MM.1S (cell line): ENCODE measurements at regions not wholly inside any gene's neighbourhood (a gene's known extent, or its start where the extent isn't known, plus 50 kb on each side); places are given as distances from the start of the nearest gene placed in this dataset.
A peak's percentile ranks its signal among the peaks of the same experiment; 100 is the strongest.

Source experiments
- DNase-seq: peaks from one replicate; pipeline ENCODE4 v3.0.0-alpha.2; 2015
- H2AFZ ChIP-seq: fragments of 300-600 bp; sonication (generic); 2 replicates; pipeline ENCODE4 v1.6.0; 2016; ENCODE audit warnings: antibody characterized with exemption, low read length
- H3F3A ChIP-seq: fragments of 300-600 bp; sonication (generic); 2 replicates; pipeline ENCODE4 v1.6.1; 2016; ENCODE audit warnings: mild to moderate bottlenecking, antibody characterized with exemption, low read length, moderate library complexity, mixed read lengths; ENCODE audit not compliant: insufficient read depth
- H3K27ac ChIP-seq: fragments of 300-600 bp; sonication (generic); 2 replicates; pipeline ENCODE4 v1.5.1; 2016; ENCODE audit warnings: mild to moderate bottlenecking, low read length
- H3K27me3 ChIP-seq: fragments of 300-600 bp; sonication (generic); replicated peaks from 2 replicates; pipeline ENCODE4 v1.6.0; 2016; ENCODE audit warnings: low read length; ENCODE audit not compliant: insufficient read depth
- H3K36me3 ChIP-seq: fragments of 300-600 bp; sonication (generic); replicated peaks from 2 replicates; pipeline ENCODE4 v1.6.1; 2016; ENCODE audit warnings: mild to moderate bottlenecking, low read length, mixed read lengths; ENCODE audit not compliant: insufficient read depth
- H3K4me1 ChIP-seq: fragments of 300-600 bp; sonication (generic); 2 replicates; pipeline ENCODE4 v1.6.1; 2016; ENCODE audit warnings: low read length, mixed read lengths
- H3K4me2 ChIP-seq: fragments of 300-600 bp; sonication (generic); 2 replicates; pipeline ENCODE4 v1.6.0; 2016; ENCODE audit warnings: low read depth, low read length
- H3K4me3 ChIP-seq: fragments of 300-600 bp; sonication (generic); 2 replicates; pipeline ENCODE4 v1.5.1; 2016; ENCODE audit warnings: low read length, mixed read lengths
- H3K79me2 ChIP-seq: fragments of 300-600 bp; sonication (generic); 2 replicates; pipeline ENCODE4 v1.6.1; 2016; ENCODE audit warnings: mixed run types, low read length, mixed read lengths
- H3K9ac ChIP-seq: fragments of 300-600 bp; sonication (generic); 2 replicates; pipeline ENCODE4 v1.6.1; 2016; ENCODE audit warnings: low read length, mixed read lengths
- H3K9me2 ChIP-seq: fragments of 300-600 bp; sonication (generic); replicated peaks from 2 replicates; pipeline ENCODE4 v1.6.1; 2016; ENCODE audit warnings: mild to moderate bottlenecking, low read length, mixed read lengths; ENCODE audit not compliant: insufficient read depth
- H3K9me3 ChIP-seq: fragments of 300-600 bp; sonication (generic); replicated peaks from 2 replicates; pipeline ENCODE4 v1.6.1; 2016; ENCODE audit warnings: mild to moderate bottlenecking, low read length, mixed read lengths; ENCODE audit not compliant: insufficient read depth
- H4K20me1 ChIP-seq: fragments of 300-600 bp; sonication (generic); 2 replicates; pipeline ENCODE4 v1.6.1; 2016; ENCODE audit warnings: mild to moderate bottlenecking, low read length, moderate library complexity, mixed read lengths; ENCODE audit not compliant: insufficient read depth
- EZH2 ChIP-seq: fragments of 300-600 bp; sonication (generic); optimal IDR thresholded peaks from 2 replicates; pipeline ENCODE3; 2017; ENCODE audit warnings: low read depth, mild to moderate bottlenecking, antibody characterized with exemption, low read length, mixed read lengths
- EZH2phosphoT487 ChIP-seq: fragments of 300-600 bp; sonication (generic); IDR thresholded peaks from 2 replicates; pipeline ENCODE4 v1.6.1; 2018; ENCODE audit warnings: antibody characterized with exemption, low read length
- TF ChIP-seq, protein P1 (sequence below): fragments of 300-600 bp; sonication (generic); IDR thresholded peaks from 2 replicates; pipeline ENCODE4 v1.5.1; 2016; ENCODE audit warnings: antibody characterized with exemption, low read length, mixed read lengths

DNA sequence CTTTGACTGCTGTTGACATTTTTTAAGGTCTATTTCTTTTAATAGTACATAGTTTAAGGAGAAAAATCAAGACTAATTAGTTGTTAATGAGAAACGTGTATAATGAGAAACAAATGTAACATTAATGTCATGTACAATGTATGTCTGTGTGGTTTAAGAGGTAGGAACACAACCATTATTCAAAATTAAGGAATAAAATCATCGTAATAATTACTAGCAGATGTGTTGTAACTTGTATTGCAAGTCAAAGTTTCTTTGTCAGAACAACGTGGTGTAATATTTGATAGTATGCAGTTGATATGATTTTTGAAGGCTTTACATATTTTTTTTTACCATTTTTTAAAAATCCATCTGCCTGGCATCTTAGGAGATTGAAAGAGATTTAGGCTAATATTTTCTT lies 120.2 kb upstream of the ARRDC3 start:
- Histone ChIP-seq H3K4me1 (no peaks in the 10 kb centered on the region), H3F3A (no peaks in the 10 kb centered on the region), H3K9me3 (no peaks in the 10 kb centered on the region), H3K9me2 (no peaks in the 10 kb centered on the region), H3K36me3 (no peaks in the 10 kb centered on the region), H4K20me1 (no peaks in the 10 kb centered on the region), H2AFZ (no peak overlapping the region), H3K27me3 (no peaks in the 10 kb centered on the region), H3K79me2 (no peaks in the 10 kb centered on the region), H3K4me2 (no peak overlapping the region), H3K4me3 (no peak overlapping the region), H3K27ac (no peak overlapping the region), H3K9ac (no peak overlapping the region)
- no peak for DNase-seq
- TF ChIP-seq EZH2, result no peak
- TF ChIP-seq, protein P1, sequence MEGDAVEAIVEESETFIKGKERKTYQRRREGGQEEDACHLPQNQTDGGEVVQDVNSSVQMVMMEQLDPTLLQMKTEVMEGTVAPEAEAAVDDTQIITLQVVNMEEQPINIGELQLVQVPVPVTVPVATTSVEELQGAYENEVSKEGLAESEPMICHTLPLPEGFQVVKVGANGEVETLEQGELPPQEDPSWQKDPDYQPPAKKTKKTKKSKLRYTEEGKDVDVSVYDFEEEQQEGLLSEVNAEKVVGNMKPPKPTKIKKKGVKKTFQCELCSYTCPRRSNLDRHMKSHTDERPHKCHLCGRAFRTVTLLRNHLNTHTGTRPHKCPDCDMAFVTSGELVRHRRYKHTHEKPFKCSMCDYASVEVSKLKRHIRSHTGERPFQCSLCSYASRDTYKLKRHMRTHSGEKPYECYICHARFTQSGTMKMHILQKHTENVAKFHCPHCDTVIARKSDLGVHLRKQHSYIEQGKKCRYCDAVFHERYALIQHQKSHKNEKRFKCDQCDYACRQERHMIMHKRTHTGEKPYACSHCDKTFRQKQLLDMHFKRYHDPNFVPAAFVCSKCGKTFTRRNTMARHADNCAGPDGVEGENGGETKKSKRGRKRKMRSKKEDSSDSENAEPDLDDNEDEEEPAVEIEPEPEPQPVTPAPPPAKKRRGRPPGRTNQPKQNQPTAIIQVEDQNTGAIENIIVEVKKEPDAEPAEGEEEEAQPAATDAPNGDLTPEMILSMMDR, result no peak
- no peak for TF ChIP-seq EZH2phosphoT487

DNA sequence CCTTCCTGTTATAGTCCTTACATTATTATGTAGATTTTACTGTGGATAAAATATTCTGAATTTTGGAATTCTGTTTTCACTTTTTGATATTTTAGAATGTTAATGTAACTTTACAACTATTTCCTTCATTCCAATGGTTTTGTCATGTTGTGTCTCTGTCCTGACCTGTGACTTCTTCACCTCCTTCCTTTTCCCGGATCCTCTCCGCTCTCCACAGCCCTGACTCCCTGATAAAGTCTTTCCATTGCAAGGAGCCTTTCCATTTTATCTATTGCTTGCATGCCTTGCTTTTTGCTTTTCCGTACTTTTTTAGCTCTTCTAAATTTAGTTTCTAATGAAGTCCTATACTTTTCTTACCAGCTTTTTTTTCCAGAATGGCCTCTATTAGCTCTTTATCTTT lies 117.6 kb upstream of the ARRDC3 start:
- H3K4me3 ChIP-seq, result no peak overlapping the region
- H3K4me1 ChIP-seq, result no peaks in the 10 kb centered on the region
- TF ChIP-seq, protein P1, result no peak
- TF ChIP-seq EZH2phosphoT487 (no peak), EZH2 (no peak)
- no peaks in the 10 kb centered on the region for H3K27me3 ChIP-seq
- no peaks in the 10 kb centered on the region for H4K20me1 ChIP-seq
- no peak overlapping the region for H3K27ac ChIP-seq
- no peaks in the 10 kb centered on the region for H3K9me3 ChIP-seq
- no peak overlapping the region for H3K9ac ChIP-seq
- no peaks in the 10 kb centered on the region for H3K79me2 ChIP-seq
- no peak for DNase-seq
- H3K9me2 ChIP-seq, result no peaks in the 10 kb centered on the region
- no peaks in the 10 kb centered on the region for H3F3A ChIP-seq
- no peak overlapping the region for H3K4me2 ChIP-seq
- H2AFZ ChIP-seq, result no peak overlapping the region
- no peaks in the 10 kb centered on the region for H3K36me3 ChIP-seq

DNA sequence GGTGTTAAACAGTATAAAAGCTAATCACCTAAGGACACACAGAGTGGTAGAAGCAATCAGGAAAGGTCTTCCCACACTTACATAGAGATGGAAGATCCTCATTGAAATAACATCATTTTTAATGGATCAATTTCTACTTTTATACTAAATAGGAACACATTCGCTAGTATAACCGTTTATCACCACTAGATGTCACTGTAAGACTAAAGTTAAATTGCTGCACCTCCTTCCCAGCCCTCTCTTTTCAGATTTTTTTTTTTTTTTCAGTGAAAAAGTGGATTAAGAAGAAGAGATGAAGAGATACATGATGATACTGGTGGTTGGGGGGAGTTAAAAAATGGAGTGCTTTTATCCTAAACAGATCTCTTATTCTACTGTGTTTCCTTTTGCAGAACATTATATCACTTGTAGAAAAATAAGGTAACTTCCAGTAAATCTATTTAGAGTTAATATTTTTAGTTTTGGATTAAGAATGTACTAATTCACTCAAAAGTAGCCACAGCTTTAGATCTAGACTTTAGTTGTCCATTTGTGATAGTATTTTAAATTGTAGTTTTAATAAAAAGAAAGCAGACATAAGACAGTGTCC lies 116.9 kb upstream of the ARRDC3 start:
- no peaks in the 10 kb centered on the region for H3K9me2 ChIP-seq
- no peaks in the 10 kb centered on the region for H3K27me3 ChIP-seq
- H3F3A ChIP-seq, result no peaks in the 10 kb centered on the region
- H3K9me3 ChIP-seq, result no peaks in the 10 kb centered on the region
- H3K9ac ChIP-seq, result no peak overlapping the region
- DNase-seq, result peak; percentile 54
- H3K79me2 ChIP-seq, result no peaks in the 10 kb centered on the region
- TF ChIP-seq EZH2phosphoT487, result no peak
- TF ChIP-seq, protein P1, result peak; percentile 67
- H3K4me3 ChIP-seq, result no peak overlapping the region
- no peak overlapping the region for H3K27ac ChIP-seq
- no peaks in the 10 kb centered on the region for H4K20me1 ChIP-seq
- H3K36me3 ChIP-seq, result no peaks in the 10 kb centered on the region
- no peaks in the 10 kb centered on the region for H3K4me1 ChIP-seq
- H3K4me2 ChIP-seq, result no peak overlapping the region
- H2AFZ ChIP-seq, result no peak overlapping the region
